GM12873 (cell line): ENCODE measurements at regions not wholly inside any gene's neighbourhood (a gene's known extent, or its start where the extent isn't known, plus 50 kb on each side); places are given as distances from the start of the nearest gene placed in this dataset.

Experiments used
- TF ChIP-seq, protein P1 (sequence below): IDR thresholded peaks from 2 replicates; pipeline ENCODE4 v1.5.1; 2012; ENCODE audit warnings: low read depth, mild to moderate bottlenecking, moderate library complexity, low read length, control low read depth; ENCODE audit not compliant: insufficient read depth; ENCODE audit errors: missing control alignments

DNA sequence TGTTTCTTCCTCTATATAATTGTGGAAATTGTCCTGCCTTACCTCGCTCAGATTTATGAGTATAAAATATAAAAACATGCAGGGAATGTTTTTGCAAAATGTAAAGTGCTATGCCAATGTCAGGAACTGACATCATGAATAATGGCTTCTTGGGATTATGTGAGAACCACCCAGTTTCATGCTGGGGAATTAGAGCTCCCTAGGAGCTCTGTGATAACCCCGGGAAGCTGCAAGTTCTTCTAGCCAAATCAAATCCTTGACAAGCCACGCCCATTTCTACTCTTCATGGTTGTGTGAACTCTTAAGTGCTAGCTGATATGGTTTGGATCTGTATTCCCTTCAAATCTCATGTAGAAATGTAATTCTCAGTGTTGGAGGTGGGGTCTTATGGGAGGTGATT, 85.9 kb upstream of the PAK3 start:
- TF ChIP-seq, protein P1, sequence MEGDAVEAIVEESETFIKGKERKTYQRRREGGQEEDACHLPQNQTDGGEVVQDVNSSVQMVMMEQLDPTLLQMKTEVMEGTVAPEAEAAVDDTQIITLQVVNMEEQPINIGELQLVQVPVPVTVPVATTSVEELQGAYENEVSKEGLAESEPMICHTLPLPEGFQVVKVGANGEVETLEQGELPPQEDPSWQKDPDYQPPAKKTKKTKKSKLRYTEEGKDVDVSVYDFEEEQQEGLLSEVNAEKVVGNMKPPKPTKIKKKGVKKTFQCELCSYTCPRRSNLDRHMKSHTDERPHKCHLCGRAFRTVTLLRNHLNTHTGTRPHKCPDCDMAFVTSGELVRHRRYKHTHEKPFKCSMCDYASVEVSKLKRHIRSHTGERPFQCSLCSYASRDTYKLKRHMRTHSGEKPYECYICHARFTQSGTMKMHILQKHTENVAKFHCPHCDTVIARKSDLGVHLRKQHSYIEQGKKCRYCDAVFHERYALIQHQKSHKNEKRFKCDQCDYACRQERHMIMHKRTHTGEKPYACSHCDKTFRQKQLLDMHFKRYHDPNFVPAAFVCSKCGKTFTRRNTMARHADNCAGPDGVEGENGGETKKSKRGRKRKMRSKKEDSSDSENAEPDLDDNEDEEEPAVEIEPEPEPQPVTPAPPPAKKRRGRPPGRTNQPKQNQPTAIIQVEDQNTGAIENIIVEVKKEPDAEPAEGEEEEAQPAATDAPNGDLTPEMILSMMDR: no peak

DNA sequence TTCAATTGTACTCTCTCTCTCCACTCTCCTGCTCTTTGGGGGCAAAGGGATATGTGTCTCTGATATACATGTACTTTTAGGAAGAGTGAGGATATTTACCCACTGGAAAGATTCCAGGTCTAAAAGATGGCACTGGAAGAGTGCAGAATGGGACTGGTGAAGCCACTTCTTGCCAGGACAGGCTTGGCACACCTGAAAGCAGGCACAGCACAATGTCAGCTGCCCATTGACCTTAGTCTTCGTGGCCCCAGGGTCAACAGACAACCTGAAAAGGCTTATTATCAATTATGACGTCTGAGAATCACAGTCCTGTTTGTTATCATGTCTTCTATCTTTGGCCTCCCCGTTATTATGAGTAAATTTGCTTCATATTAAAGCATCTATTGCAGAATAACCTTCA, 86.7 kb upstream of the PAK3 start:
- TF ChIP-seq, protein P1: no peak

DNA sequence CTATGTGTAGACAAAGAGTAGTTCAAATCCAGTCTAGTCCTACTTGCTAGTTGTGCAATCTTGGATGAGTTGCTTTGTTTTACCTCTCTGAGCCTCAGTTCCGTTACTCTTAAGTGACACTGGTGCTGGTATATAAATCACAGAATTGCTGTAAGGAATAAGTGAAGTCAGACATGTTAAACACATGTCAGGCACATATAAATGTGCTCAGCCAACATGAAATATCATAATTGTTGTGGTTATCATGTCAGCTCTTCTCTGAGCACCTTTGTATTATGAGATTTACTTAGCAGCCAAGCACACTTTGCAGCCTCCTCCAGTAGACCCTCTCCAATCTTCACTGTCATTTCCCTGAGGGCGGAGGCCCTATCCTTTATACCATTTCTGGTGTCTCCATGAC, 87.9 kb upstream of the PAK3 start:
- TF ChIP-seq, protein P1: no peak

DNA sequence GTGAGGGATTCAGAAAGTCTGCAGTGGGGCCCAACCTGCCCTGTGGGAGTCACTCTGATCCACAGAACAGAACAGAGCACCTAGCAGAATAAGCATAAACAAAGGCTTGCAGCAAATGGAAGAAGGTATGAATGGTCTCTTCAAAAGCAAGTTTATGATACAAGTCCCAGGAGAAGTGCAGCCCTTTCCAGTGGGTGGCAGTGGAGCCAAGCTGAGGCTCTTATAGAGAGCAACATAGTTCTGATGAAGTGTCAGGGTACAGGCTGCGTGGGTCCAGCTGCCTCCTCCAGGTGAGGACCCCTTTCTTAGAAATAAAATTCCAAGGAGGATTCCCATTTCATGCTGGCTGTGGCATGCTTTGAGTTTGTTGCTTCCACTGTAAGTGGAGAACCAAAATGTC, 88.8 kb upstream of the PAK3 start:
- TF ChIP-seq, protein P1: no peak

DNA sequence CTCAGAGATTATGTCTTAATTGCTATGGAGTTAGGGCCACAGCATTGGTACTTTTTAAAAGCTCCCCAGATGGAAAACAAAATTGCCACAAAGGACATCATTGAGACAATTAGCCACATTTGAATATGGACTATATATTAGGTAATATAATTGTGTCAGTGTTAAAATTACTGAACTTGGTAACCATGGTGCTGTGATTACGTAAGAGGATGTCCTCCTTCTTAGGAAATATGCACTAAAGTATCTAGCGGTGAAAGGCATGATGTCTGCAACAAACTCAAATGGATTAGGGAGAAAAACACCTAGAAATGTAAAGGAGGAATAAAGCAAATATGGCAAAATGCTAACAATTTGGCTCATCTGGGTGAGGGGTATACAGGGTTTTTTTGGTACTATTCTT, 89.9 kb upstream of the PAK3 start:
- TF ChIP-seq, protein P1: no peak

DNA sequence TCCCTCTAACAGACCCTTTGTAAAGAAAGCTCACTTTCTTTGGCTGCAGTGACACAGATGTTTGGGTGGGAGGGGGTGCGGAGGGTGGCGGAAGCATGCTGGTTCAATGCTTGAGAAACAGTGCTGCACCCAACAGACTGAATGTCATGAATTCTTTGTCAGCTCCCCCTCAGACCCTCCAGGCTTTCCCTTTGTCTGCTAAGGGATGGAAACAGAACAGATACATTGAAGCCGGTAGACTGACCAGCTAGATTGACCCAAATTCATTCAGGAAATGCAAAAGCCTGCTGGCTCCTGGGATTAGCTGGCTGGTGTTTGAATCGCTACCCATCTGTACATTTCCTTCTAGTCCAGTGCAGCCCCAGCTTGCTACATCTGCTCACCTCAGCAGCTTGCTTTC, 90.8 kb upstream of the PAK3 start:
- TF ChIP-seq, protein P1: no peak

DNA sequence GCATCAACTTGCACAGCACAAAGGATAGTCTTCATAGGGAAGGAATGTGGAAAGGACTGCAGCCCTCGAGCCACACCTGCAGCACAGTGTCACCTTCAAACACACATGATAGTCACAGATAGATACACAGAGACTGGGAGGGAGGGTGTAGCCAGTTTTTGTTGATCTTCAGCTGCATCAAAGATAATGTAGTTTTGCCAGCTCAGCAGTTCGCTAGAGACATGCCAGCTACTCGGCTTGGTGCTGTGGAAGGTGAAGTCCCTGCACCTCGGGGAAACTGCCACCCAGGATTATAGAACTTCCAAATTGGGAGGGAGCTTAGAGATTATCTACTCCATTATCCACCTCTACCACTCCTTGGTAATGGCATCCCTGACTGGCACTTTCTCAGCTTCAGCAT, 92.9 kb upstream of the PAK3 start:
- TF ChIP-seq, protein P1: no peak
